ENCODE measurements at regions not wholly inside any gene's neighbourhood (a gene's known extent, or its start where the extent isn't known, plus 50 kb on each side); places are given as distances from the start of the nearest gene placed in this dataset.

DNA sequence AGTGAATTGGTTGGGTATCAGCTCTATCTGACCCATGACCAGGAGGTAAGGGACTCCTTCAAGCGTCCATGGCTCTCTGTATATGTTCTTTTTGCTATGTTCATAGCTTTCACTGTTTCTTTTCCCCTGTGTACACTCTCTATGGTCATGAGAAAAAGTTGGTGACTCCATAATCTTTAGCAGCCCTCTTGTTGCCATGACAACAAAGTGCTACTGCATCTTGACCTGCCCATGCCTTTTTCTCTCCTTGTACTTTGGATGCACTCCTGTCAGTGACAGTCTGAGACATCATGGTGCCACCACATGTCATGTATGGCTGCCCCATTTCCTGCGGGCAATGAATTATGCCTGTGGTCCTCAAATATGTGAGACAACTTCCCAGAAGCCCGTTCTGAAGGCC lies 280.2 kb downstream of the TMEM121 start:
- TF ChIP-seq EZH2 (IDR thresholded peaks at IDR 0.05): no peak
- TF ChIP-seq FOXP2 (optimal IDR thresholded peaks at IDR 0.05; ENCODE audit: control extremely low read depth, extremely low read length, insufficient read depth): no peak
- TF ChIP-seq POLR2AphosphoS5 (IDR thresholded peaks at IDR 0.05; ENCODE audit: borderline replicate concordance, low read depth, low read length): no peak

All from SK-N-MC (cell line).